ENCODE measurements at regions not wholly inside any gene's neighbourhood (a gene's known extent, or its start where the extent isn't known, plus 50 kb on each side); places are given as distances from the start of the nearest gene placed in this dataset.

GRCh38 chr5:148708854-148709253 is 54.5 kb upstream of the HTR4 start:
- Histone ChIP-seq H3K4me1 (no peaks in the 10 kb centered on the region), H3K9me3 (no peaks in the 10 kb centered on the region), H3K27ac (no peak overlapping the region), H3K4me3 (no peak overlapping the region), H3K36me3 (no peaks in the 10 kb centered on the region), H3K27me3 (ENCODE audit: low read depth) (no peaks in the 10 kb centered on the region)
- TF ChIP-seq, protein P1, sequence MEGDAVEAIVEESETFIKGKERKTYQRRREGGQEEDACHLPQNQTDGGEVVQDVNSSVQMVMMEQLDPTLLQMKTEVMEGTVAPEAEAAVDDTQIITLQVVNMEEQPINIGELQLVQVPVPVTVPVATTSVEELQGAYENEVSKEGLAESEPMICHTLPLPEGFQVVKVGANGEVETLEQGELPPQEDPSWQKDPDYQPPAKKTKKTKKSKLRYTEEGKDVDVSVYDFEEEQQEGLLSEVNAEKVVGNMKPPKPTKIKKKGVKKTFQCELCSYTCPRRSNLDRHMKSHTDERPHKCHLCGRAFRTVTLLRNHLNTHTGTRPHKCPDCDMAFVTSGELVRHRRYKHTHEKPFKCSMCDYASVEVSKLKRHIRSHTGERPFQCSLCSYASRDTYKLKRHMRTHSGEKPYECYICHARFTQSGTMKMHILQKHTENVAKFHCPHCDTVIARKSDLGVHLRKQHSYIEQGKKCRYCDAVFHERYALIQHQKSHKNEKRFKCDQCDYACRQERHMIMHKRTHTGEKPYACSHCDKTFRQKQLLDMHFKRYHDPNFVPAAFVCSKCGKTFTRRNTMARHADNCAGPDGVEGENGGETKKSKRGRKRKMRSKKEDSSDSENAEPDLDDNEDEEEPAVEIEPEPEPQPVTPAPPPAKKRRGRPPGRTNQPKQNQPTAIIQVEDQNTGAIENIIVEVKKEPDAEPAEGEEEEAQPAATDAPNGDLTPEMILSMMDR (IDR thresholded peaks at IDR 0.05) = no peak
- intact Hi-C loops (cut with DNase I) = no loop called here
- DNase-seq (no peak), ATAC-seq (no peak)

GRCh38 chr5:148711961-148712360 is 57.6 kb upstream of the HTR4 start:
- Histone ChIP-seq H3K4me3 (no peak overlapping the region), H3K27ac (no peak overlapping the region), H3K9me3 (no peaks in the 10 kb centered on the region), H3K4me1 (no peaks in the 10 kb centered on the region), H3K36me3 (no peaks in the 10 kb centered on the region), H3K27me3 (ENCODE audit: low read depth) (peaks cover 8% of the 10 kb centered on the region)
- intact Hi-C loops (cut with DNase I) = no loop called here
- TF ChIP-seq, protein P1 (IDR thresholded peaks at IDR 0.05) = no peak
- DNase-seq (no peak), ATAC-seq (no peak)

GRCh38 chr5:148713735-148714508 is 59.6 kb upstream of the HTR4 start:
- H3K36me3 ChIP-seq = no peaks in the 10 kb centered on the region
- no peaks in the 10 kb centered on the region for H3K9me3 ChIP-seq
- no peak overlapping the region for H3K4me3 ChIP-seq
- no peak overlapping the region for H3K27ac ChIP-seq
- no peak for ATAC-seq
- TF ChIP-seq, protein P1 (IDR thresholded peaks at IDR 0.05) = no peak
- H3K27me3 ChIP-seq (ENCODE audit: low read depth) = peaks cover 8% of the 10 kb centered on the region
- no peaks in the 10 kb centered on the region for H3K4me1 ChIP-seq
- intact Hi-C loops (cut with DNase I) = no loop called here
- DNase-seq = no peak

- Histone ChIP-seq H3K9me3 (no peaks in the 10 kb centered on the region), H3K27ac (no peak overlapping the region), H3K36me3 (no peaks in the 10 kb centered on the region), H3K27me3 (ENCODE audit: low read depth) (peaks cover 8% of the 10 kb centered on the region), H3K4me1 (no peaks in the 10 kb centered on the region), H3K4me3 (no peak overlapping the region)
- TF ChIP-seq, protein P1 (IDR thresholded peaks at IDR 0.05) = no peak
- intact Hi-C loops (cut with DNase I) = no loop called here
- ATAC-seq = no peak
- DNase-seq = no peak
These were observed 62.4 kb upstream of the HTR4 start for GRCh38 chr5:148716716-148717115.

DNA sequence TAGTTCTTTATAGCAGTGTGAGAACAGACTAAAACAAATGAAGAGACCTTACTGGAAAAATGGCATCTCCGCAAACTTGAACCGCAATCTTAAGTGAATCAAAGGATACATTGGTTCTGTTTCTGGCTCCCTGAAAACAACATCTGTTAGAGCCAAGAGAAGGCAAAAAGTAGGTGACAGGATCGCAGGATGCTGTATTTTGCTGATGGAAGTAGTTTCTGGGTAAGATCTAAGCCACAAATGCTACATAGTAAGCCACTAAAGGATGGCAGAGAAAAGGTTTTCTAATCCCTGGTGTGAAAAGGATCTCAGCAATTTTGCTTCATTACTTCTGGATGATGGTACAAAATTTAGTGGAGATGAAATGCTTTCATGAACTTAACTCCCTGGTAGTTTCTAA is 63.3 kb upstream of the HTR4 start:
- ATAC-seq = no peak
- H3K9me3 ChIP-seq = no peaks in the 10 kb centered on the region
- intact Hi-C loops (cut with DNase I) = no loop called here
- peaks cover 8% of the 10 kb centered on the region for H3K27me3 ChIP-seq (ENCODE audit: low read depth)
- TF ChIP-seq, protein P1 (IDR thresholded peaks at IDR 0.05) = no peak
- no peaks in the 10 kb centered on the region for H3K4me1 ChIP-seq
- H3K36me3 ChIP-seq = no peaks in the 10 kb centered on the region
- no peak overlapping the region for H3K27ac ChIP-seq
- DNase-seq = no peak
- H3K4me3 ChIP-seq = no peak overlapping the region
